LNCAP (cell line): ENCODE measurements at regions not wholly inside any gene's neighbourhood (a gene's known extent, or its start where the extent isn't known, plus 50 kb on each side); places are given as distances from the start of the nearest gene placed in this dataset.

Experiments
- CTCF ChIP-seq: fragments of 450-650 bp; IDR thresholded peaks from 2 replicates; pipeline ENCODE4 v1.5.1; 2017; ENCODE audit warnings: mild to moderate bottlenecking

DNA sequence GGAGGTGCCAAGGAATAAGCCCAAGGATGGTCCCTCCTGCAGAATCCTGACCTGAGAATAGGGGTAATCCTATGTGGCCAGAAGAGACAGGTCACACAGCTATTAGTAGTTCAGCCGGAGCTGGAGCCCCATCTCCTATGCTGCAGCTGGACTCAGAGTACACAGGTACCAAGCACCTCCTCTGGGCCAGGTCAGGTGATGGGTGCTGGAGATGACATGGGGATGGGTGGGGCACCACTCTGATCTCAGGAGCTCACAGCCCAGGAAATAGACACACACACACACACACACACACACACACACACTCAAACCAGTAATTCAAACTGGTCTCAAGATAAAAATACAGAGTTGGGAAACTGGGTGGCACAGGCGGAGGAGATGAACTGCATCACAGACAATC lies 54.2 kb upstream of the SSBP3 start:
- TF ChIP-seq CTCF = no peak

DNA sequence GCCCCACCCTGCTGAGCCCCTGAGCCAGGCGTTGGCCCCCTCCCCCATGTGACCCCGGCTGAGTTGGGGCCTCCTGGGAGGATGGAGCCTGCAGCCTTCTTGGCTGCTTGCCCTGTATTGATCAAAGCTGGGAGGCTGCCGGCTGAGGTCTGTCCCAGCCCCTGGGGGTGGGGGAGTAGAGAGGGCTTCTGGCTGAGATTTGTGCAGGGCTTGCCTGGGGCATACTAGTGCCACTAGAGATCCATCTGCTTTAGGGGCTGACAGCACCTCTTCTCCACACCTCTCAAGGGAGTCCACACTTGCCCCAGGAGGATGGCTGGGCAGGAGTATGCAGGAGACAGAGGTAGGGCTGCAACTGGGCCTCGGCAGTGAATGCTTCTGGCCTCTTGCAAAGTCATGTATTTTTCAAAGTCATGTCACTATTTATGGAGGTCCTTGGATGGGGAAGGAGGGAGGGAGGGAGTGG lies 53.6 kb upstream of the SSBP3 start:
- no peak for TF ChIP-seq CTCF

DNA sequence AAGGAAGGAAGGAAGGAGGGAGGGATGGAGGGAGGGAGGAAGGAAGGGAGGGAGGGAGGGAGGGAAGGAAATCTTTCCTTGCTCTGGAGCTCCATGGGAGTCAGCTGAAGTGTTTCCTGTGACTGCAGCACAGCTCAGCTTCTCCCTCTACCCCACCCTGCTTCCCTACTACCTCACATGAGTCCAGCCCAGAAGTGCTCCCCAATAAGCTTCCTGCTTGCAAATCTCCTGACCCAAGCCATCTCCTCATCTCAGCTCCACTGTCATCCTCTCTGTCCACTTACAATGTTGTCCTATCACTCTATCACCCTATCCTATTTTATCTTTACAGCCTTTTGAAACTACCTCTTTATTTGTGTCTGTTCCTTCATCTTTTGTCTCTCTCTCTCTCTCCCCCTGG lies 52.9 kb upstream of the SSBP3 start:
- TF ChIP-seq CTCF = no peak

DNA sequence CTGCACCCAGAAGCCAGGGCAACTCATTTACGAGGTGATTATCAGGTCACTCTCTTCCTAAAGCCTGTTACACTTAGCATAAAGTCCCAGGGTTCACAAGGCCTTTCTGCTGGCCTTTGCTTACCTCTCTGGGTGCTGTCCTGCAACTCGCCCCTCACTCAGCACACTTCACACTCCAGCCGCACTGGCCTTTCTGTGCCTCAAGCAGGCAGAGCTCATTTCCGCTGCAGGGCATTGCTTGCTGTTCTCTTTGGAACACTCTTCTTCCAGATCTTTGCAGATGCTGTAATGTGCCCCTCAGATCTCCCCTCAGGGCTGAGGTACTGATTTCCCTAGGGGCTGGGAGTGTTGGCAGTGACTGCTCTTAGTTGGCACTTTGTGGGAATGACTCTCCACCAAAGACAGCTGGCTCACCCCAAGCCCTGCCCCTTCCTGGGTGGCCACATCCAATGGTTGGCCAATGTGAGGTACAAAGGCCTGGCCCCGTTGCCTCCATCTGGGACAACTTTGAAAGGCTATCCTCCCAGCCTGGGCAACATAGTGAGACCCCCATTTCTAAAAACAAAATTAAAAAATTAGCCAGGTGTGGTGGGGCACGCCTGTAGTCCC lies 50.8 kb upstream of the SSBP3 start:
- no peak for TF ChIP-seq CTCF

- TF ChIP-seq CTCF = no peak
Measured at GRCh38 chr1:54456361-54456760, 50.2 kb upstream of the SSBP3 start.
